NCI-H2029 (cell line): ENCODE measurements at regions not wholly inside any gene's neighbourhood (a gene's known extent, or its start where the extent isn't known, plus 50 kb on each side); places are given as distances from the start of the nearest gene placed in this dataset.
A peak's percentile ranks its signal among the peaks of the same experiment; 100 is the strongest.

Source experiments
- DNase-seq: peaks from one replicate; lab custom pipeline; 2025; lab: John Stamatoyannopoulos, UW

DNA sequence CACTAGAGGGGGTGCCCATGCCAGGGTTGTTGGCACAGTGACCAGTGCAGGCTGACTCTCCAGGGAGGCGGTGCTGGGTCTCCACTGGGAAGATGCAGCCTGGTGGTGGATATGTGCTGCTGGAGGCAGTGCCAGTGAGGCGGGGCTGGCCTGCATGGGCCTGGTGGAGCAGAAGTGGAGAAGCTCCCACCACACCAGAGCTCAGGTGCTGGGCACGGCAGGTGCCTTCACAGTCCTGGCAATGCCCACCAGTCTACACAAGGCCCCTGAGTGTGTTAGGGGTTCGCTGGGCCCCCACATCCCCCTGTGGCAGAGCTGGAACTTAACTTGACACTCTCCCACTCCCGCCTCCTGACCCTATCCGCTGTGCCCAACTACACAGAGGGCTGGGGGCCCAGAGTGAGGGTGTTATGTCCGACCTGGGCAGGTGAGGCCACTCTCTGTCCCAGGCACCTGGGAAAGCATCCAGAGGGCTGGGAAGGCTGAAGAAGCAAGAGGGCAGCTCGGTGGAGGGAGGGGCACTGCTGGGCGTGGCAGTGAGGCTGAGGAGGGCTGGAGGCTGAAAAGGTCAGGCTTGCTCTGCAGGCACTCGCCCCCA lies 102.4 kb upstream of the B3GAT1 start:
- no peak for DNase-seq

DNA sequence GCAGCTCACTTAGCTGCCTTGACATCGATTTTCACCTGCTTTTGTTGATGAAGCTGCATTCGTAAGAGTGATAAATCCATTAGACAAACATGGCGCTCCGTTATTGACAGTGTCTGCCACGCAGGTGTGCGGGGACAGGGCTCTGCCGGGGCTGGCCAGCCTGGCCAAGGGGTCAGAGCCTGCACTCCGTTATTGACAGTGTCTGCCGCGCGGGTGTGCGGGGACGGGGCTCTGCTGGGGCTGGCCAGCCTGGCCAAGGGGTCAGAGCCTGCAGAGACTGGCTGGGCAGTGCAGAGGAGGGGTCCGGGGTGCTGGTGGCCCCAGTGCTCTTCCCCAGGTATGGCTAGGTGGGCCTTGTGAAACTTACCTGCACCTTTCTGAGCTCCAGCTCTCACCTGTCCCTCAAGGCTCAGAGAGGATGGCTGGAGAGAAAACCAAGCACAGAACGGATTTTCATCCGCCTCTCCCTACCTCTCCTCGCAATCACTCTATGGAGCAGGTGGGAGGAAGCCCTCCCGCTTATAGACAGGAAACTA lies 101.6 kb upstream of the B3GAT1 start:
- no peak for DNase-seq

DNA sequence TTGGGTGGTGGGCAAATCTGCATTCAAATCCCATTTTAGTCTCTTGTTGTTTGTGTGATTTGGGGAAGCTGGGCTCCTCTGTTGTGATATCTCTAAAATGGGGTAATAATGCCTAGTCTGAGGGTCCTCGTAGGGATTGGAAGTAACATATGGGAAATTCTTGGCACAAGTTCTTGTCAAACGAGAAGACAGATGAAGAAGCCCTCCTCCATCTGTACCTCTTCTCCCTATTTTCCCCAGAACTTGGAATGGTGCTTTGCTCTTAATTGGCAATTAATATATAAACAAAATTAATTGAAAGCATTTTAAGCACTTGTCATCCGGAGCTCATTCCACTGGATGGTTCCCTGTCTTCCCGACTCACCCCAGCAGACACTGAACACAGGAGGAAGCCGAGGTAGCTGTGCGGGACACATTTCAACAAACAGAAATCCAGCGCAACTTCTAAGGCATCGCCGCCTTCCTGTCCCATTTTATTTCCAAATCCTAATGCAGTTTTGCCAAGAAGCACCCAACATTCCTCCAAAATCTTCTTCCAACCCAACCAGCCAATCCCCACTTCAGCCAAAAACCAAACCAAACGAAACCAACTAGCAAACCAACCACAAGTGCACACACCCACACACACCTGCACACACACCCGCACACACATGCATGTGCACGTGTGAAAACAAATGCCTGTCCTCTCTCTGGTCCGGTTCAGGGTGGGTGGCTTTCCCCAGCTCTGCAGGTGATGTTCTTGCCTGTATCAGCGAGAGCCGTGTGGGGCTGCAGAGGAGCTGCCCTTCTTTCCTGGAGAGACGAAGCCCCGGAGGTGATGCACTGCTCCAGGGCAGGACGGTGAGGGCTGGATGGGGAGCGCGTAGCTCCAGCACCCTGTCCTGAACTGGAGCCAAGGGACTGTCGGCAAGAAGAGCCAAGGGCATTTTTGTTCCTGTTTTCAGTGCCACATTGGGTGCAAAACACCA lies 100.8 kb upstream of the B3GAT1 start:
- DNase-seq = peak; percentile 21

DNA sequence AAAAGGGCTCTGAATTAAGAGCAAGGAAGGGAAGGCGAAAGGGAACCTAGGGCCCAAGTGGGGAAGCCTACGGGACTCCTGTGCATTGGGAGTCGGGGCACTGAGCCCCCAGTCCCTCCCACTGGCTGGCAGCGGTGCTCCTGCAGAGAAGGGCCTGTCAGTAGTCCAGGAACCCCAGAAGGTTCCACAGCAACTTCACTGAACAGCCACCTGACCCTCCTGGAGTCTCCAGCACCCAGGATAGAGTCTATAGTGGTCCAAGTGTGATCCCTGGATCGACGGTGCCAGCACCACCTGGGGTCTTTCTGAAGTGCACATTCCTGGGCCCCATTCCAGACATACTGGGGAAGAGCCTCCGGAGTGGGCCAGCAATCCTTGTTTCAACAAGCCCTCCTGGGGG lies 100.0 kb upstream of the B3GAT1 start:
- no peak for DNase-seq

DNA sequence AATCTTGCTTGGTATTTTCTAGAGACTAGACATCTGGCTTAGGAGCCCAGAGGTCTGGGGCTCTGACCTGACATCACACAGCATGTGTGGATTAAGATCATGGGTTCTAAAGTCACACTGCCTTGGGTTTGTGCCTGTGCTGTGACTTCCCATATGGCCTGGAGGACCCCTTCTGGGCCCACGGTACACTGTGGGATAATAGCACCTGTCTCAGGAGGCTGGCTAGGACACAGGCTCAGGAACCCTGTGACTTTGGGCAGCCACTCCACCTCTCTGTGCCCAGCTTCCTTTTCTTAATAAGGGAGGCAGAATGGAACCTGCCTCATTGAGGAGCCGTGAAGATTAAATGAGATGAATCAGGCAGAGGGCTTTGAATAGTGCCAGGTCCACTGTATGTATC lies 99.2 kb upstream of the B3GAT1 start:
- DNase-seq = no peak

DNA sequence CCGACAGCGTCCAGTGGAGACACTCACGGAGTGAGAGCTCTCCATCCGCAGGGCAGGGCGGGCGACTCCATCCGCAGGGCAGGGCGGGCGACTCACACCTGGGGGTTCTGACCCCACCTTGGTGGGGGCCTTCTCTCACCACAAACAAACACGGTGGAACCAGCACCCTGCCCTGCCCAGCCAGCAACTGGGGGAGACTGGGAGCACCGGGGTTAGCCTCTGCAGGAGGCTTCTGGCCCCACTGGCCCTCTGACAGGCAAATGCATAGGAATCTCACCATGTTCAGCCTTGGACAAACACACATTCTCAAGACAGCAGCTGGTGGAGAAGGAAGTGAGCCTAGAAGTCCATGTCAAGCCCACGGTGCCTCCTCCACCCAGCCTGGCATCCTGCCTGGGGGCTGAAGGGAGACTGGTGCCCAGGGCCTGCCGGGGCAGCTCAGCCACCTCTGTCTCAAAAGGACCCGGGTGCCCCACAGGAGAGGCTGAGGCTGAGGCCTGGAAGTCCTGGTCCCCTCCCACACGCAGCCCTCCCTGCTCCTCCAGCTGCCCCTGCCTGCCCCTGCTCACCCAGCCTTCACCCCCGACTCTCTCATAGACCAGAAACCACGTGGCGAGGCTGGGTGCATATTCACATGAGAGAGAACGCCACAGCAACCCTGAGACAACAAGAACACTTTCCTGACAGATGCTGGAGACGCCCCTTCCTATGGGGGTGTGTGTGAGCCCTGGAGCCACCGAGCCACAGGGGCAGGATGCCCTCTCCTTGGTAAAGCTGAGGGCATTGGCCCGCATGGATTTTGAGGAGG lies 98.4 kb upstream of the B3GAT1 start:
- DNase-seq = no peak

DNA sequence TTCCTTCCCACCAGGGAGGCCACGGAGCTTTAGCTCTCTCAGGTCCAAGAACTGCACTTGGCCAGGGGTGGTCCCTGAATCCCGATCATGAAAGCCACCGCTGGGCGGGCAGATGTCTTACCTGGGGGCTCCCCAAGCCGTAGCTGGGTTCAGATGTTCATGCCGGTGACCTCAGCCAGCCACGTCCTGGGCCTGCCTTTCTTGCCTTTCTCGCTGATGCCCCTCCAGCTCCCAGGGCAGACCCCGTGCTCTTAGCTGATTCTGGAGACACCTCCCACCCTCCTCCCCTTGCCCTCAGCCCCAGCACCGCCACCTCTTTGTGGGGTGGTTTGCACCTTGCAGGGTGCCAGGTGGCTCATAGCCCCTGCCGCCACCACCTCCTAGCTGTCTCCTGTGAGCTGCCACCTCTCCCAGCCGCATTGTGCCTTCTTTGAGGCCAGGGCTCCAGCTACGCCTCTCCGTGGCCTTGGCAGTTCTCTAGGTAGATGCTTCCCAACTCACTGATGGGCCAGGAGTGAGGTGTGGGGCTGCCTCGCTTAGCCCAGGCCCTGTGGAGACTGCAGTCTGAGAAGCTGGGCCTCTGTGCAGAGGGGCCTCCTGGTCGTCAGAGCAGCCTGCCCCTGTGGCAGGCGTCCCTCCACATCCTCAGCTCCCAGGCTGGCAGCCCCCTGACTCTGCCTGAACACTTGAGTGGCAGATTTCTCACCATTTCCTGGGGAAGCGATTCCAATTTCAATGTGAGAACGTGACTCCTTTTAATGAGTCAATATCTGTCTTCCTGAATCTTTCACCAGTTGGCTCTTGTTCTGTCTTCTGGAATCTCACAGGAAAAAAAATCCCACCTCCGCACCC lies 97.6 kb upstream of the B3GAT1 start:
- DNase-seq = no peak

DNA sequence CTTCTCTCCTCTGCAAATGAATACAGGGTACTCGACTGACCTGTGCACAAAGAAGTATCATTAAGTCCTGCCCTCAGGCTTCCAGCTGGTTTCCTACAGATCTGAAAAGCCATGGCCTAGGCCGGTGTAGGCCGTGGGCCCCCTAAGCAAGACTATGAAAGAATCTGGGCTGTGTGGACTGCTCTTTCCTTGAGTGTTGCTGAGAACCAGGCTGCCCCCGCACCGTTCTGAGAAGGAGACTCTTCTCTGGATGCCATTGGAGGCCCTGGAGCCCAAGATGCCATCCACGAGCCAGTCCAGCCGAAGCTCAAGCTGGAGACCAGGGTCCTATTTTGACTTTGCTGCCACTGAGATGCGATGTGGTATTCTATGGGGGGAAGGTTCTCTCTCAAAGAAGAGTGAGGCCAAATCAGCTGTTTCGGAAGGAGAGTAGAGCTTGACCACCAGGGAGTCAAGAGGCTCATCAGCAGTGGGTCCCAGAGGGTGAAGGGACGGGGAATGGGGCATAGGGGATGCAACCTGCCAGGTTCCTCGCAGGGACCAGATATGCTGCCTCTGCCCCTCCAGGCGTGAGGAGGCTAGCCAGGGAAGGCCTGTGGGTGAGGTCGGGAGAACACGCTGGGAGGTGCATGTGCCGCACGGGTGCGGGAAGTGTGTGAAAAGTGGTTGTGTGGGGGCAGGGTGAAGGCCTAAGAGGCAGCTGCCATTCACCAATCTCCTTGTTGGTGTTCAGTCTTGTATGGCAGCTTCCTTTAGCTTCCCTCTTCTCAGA lies 96.4 kb upstream of the B3GAT1 start:
- DNase-seq = no peak

DNA sequence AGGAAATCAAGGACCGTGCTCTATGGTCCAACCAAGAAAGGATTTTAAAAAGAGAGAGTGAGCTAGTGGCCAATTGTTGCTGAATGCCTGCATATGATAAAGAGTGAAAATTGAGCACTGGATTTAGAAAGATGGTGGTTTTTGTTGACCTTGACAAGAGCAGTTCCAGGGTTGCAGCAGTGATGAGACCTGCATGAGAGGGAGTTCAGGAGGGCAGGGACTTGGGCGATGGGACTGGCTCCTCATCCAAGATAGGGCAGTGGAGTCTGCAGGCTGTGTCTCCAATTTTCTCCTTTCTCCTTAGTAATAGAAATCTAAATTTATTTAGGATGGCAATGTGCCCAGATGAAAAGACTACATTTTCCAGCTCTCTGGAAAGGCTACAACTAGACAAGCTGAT lies 94.0 kb upstream of the B3GAT1 start:
- DNase-seq = no peak

DNA sequence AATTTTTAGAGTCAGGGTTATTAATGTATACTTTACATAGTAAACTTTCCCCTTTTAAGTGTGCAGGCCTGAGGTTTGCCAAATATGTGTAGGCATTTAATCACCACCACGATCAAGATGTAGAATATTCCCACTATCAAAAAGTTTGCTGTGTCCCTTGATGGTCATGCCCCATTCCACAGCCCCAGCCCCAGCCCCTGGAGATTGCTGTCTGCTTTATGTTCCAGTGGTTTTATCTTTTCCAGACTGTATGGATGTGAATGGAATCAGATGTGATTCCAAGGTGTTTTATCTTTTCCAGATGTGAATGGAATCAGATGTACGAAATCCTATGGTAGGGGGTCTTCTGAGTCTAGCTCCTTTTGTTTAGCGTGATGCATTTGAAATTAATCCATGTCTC lies 93.1 kb upstream of the B3GAT1 start:
- DNase-seq = no peak

DNA sequence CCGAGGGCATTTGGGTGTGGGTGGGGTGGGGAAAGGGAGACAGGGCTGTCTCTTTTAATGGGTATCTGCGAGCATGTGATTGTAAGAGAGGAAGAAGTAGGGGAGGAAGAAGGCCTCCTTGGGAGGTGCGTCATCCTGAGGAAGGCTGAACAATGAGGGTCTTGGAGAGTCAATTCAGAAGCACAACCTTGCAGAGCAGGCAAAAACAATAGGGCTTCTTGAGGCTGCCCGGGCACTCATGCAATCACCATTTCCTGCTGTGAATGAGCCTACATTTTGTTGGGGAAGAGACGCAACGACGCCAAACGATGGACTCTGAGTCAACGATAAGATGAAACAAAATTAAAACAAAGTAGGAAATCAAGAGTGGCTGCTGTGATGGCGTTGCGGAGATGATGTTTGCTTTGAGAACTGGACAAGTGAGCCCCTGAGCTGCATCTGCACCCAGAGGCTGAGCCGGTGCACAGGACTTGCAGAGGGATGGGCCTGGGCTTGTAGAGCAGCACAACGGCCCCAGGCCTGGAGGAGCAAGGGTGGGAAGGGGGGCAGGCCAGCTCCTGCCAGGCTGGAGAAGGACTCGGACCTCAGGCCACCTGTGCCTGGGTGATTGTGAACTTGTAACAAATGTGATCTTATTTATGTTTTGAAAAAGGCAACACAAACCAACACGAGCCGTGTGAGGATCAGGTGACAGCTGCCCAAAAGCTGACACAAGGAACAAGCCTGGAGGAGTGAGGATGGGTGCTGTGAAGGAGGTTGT lies 92.3 kb upstream of the B3GAT1 start:
- DNase-seq = no peak

DNA sequence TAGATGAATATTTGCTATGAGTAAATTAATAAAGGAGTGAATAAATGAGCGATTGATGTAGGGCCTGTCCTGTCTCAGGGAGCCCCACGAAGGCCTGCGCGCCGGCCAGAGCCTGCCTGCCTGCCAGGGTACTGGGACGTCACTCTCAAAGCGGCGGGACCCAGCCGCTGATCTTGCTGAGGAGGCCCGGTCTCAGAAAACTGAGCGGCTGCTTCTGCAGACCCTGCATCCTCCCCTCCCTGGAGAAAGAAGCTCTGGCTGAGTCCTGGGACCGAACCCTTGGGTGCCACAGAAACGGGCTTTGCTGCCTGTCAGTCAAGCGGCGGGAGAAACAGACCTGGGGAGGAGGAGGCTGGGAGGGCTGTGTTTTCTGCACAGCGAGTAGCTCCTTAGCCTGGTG lies 91.6 kb upstream of the B3GAT1 start:
- DNase-seq = no peak

DNA sequence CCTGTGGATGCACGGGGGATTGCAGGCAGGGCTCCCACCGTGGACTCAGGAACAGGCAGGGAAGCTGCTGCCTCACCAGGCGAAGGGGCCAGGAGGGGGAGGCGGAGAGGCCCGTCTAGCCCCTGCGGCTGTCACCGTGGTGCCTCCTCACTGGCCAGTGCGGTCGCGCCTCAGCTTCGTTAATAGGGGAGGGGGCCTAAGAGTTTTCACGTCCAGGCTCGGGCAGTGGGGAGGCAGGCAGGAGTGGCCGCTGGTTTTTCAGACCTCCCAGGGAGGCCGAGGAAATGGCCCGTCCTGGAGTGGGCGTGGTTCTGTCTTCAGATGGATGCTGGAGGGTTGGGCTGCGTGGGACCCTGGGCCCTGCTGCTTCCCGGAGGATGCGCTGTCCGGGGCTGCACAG lies 91.1 kb upstream of the B3GAT1 start:
- no peak for DNase-seq

DNA sequence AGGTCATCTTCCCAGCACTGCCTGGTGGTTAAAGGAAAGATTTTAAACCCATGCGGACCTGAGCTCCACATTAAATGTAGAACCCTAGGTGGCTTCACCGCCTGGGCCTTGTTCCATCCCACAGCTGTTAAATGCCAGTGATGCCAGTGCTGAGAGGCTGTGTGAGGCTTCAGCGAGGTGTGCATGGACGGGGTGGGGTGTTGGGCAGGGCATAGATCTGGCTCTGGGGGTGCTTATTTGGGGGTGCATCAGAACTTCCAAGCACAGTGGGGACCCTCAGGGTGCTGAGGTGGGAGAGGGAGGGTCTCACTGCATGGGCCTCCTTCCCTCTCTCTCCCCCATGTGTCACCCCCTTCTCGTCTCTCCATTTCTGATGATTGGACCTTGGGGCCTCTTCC lies 90.1 kb upstream of the B3GAT1 start:
- DNase-seq = no peak

DNA sequence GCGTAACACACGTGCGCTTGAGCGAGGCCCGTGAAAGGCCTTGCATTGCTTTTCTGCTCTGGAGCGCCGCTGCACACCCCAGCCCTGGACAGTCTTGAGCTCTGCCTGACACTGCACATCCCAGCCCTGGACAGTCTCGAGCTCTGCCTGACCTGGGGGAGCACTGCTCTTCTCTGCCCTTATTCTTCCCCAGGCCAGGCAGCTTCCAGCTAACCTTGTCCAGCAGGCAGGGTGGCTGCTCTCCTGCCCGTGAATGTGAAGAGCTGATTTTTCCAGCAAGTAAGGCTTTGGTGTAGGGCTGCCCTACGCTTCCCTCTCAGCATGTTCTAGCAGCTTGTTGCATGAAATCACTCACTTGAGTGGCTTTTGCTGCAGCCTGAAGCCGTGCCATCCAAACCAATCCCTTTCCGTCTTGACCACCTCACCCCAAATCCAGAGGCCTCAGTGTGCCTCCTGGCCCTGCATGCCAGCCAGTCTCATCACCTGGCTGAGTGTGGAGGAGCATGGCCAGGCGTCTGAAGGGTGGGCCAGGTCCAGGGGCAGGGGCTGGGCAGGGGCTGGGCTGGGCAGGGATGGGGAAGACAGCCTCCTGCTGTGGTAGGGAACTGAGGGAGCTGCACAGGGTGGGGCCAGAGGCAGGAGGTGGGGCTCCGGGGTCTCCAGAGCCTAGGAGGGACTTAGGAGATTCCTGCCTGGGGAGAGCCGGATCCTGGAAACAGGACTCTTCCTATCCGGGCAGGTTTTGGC lies 89.5 kb upstream of the B3GAT1 start:
- DNase-seq = no peak

DNA sequence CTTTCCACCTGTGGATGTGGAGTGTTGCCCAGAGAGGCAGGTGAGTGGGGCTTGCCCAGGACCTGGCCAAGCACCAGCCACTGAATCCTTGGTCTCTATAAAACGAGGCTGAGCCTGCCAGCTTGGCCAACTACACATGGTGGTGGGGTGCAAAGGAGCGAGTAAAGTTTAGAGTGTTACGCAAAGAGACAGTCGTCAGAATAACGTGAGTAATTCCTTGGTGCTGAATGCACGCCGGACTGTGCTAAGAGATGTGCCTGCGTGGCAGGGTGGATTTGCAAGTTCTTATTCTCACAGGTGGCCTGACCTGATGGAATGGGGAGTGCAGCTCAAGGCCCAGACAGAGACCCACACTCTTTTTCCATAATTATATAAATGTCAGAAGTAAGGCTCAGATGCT lies 88.6 kb upstream of the B3GAT1 start:
- DNase-seq = no peak

DNA sequence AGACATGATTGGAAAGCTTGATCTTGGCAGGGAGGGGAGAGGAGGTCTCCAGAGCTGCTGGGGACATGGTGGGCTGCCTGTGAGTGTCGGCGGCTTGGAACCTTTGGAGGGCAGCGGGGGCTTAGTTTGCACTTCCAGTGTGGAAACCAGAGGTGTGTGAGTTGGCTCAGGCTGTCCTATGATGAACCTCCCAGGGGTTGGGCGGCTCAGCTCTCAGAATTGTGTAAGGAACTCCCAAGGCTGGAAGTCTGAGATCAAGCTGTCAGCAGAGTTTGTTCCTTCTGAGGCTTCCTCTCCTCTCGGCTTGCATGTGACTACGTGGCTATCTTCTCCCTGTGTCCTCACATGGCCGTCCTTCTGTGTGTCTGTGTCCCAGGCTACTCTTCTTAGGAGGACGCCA lies 87.9 kb upstream of the B3GAT1 start:
- no peak for DNase-seq

DNA sequence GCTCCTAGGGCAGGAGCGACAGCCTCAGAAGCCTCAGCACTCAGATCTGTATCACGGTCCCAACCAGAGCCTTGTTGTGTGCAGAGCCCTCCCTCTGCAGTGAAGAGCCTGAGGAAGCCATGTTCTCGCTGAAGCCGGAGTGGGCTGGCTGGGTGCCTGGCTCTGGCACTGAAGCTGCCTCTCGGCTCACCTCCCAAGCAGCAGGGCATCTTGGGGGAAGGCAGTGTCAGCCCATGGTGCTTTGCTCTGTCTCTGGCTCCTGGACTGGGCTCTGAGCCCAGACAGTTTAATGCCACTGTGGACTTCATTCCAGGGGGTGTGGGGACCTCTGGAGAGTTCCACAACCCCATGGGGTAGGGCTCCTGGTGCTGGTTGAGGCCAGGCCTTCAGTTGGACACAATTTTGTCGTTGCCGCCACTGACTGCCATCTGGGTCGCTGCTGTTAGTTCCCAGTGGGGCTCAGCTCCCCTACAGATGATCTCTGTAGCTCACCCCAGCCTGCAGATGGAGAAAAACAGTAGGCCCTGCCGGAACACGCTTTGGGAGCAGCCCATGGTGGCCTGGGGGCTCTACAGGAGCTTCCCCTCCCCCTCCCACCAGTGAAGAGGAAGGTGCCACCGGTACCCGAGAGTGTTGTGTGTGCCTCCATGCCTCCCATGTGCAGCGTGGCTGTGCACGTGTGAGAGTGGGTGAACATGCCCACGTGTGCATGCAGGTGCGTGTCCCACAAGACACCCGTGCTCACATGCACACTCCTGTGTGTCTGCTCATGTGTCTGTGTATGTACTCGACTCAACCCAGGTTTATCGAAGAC lies 86.5 kb upstream of the B3GAT1 start:
- DNase-seq = peak; percentile 81
